ENCODE measurements at regions not wholly inside any gene's neighbourhood (a gene's known extent, or its start where the extent isn't known, plus 50 kb on each side); places are given as distances from the start of the nearest gene placed in this dataset.

- ChIA-PET POLR2A (no interaction called here), CTCF (no interaction called here)
- ATAC-seq (ENCODE audit: low read depth) (no peak), DNase-seq (no peak)
- Mint-ChIP-seq H3K4me1 (no peaks in the 10 kb centered on the region), H3K27ac (no peak overlapping the region), H3K36me3 (ENCODE audit: low read depth) (no peaks in the 10 kb centered on the region), H3K27me3 (no peaks in the 10 kb centered on the region), H3K9me3 (peaks cover under 1% of the 10 kb centered on the region), H3K4me3 (no peak overlapping the region)
- no peak for TF ChIP-seq CTCF (IDR thresholded peaks at IDR 0.05)
- intact Hi-C loops (cut with micrococcal nuclease), result no loop called here
Measured at GRCh38 chr4:117844594-117844993, 189.7 kb upstream of the NDST3 start.

- Mint-ChIP-seq H3K27ac (no peak overlapping the region), H3K4me1 (no peaks in the 10 kb centered on the region), H3K27me3 (no peaks in the 10 kb centered on the region), H3K4me3 (no peak overlapping the region), H3K36me3 (ENCODE audit: low read depth) (no peaks in the 10 kb centered on the region), H3K9me3 (peaks cover 5% of the 10 kb centered on the region)
- DNase-seq, result no peak
- ATAC-seq (ENCODE audit: low read depth), result no peak
- CTCF ChIA-PET, result no interaction called here
- intact Hi-C loops (cut with micrococcal nuclease), result no loop called here
- POLR2A ChIA-PET, result no interaction called here
- TF ChIP-seq CTCF (IDR thresholded peaks at IDR 0.05), result no peak
Measured at GRCh38 chr4:117845270-117845669, 189.0 kb upstream of the NDST3 start.

- CTCF ChIA-PET, result no interaction called here
- intact Hi-C loops (cut with micrococcal nuclease), result no loop called here
- H3K4me3 Mint-ChIP-seq, result no peak overlapping the region
- H3K27me3 Mint-ChIP-seq, result no peaks in the 10 kb centered on the region
- DNase-seq (no peak), ATAC-seq (ENCODE audit: low read depth) (no peak)
- no peaks in the 10 kb centered on the region for H3K4me1 Mint-ChIP-seq
- POLR2A ChIA-PET, result no interaction called here
- no peak overlapping the region for H3K27ac Mint-ChIP-seq
- H3K9me3 Mint-ChIP-seq, result peaks cover 12% of the 10 kb centered on the region
- no peaks in the 10 kb centered on the region for H3K36me3 Mint-ChIP-seq (ENCODE audit: low read depth)
- no peak for TF ChIP-seq CTCF (IDR thresholded peaks at IDR 0.05)
Measured at GRCh38 chr4:117847849-117848248, 186.4 kb upstream of the NDST3 start.

GRCh38 chr4:117868201-117868600 is 166.1 kb upstream of the NDST3 start:
- Mint-ChIP-seq H3K36me3 (ENCODE audit: low read depth) (no peaks in the 10 kb centered on the region), H3K9me3 (peaks cover 4% of the 10 kb centered on the region), H3K27ac (no peak overlapping the region), H3K4me1 (no peaks in the 10 kb centered on the region), H3K4me3 (no peak overlapping the region), H3K27me3 (no peaks in the 10 kb centered on the region)
- CTCF ChIA-PET, result no interaction called here
- intact Hi-C loops (cut with micrococcal nuclease), result no loop called here
- POLR2A ChIA-PET, result no interaction called here
- ATAC-seq (ENCODE audit: low read depth) (no peak), DNase-seq (no peak)
- no peak for TF ChIP-seq CTCF (IDR thresholded peaks at IDR 0.05)

- ATAC-seq (ENCODE audit: low read depth), result no peak
- Mint-ChIP-seq H3K4me3 (no peak overlapping the region), H3K4me1 (no peaks in the 10 kb centered on the region), H3K36me3 (ENCODE audit: low read depth) (no peaks in the 10 kb centered on the region), H3K27me3 (no peaks in the 10 kb centered on the region), H3K9me3 (no peaks in the 10 kb centered on the region), H3K27ac (no peak overlapping the region)
- intact Hi-C loops (cut with micrococcal nuclease), result no loop called here
- DNase-seq, result no peak
- CTCF ChIA-PET, result no interaction called here
- no peak for TF ChIP-seq CTCF (IDR thresholded peaks at IDR 0.05)
- POLR2A ChIA-PET, result no interaction called here
Measured at GRCh38 chr4:117873779-117874178, 160.5 kb upstream of the NDST3 start.
